H9 (cell line): ENCODE measurements at regions not wholly inside any gene's neighbourhood (a gene's known extent, or its start where the extent isn't known, plus 50 kb on each side); places are given as distances from the start of the nearest gene placed in this dataset.

ENCODE experiments used
- DNase-seq: peaks from one replicate; pipeline ENCODE4 v3.0.0-alpha.2; 2017
- H2AFZ ChIP-seq: one replicate; pipeline ENCODE4 v1.6.1; 2013; ENCODE audit warnings: mild to moderate bottlenecking, low read length, control low read depth, moderate library complexity
- H2AK5ac ChIP-seq: 2 replicates; pipeline ENCODE4 v1.6.1; 2013; ENCODE audit warnings: low read length, control low read depth, mixed read lengths; ENCODE audit not compliant: insufficient read length
- H2BK120ac ChIP-seq: one replicate; pipeline ENCODE4 v1.6.1; 2013; ENCODE audit warnings: low read depth, mild to moderate bottlenecking, low read length, control low read depth, inconsistent platforms; ENCODE audit not compliant: poor library complexity, severe bottlenecking
- H2BK12ac ChIP-seq: 2 replicates; pipeline ENCODE4 v1.6.1; 2013; ENCODE audit warnings: low read length, control low read depth, mixed read lengths, low read depth; ENCODE audit not compliant: insufficient read length
- H2BK15ac ChIP-seq: 2 replicates; pipeline ENCODE4 v1.6.1; 2013; ENCODE audit warnings: low read depth, low read length, control low read depth
- H2BK20ac ChIP-seq: one replicate; pipeline ENCODE4 v1.6.1; 2013; ENCODE audit warnings: low read depth, mild to moderate bottlenecking, low read length, control low read depth, inconsistent platforms; ENCODE audit not compliant: poor library complexity, severe bottlenecking
- H2BK5ac ChIP-seq: 2 replicates; pipeline ENCODE4 v1.6.1; 2013; ENCODE audit warnings: low read length, control low read depth, mixed read lengths; ENCODE audit not compliant: insufficient read length
- H3K14ac ChIP-seq: 2 replicates; pipeline ENCODE4 v1.6.1; 2013; ENCODE audit warnings: low read length, control low read depth; ENCODE audit not compliant: insufficient read depth
- H3K18ac ChIP-seq: 2 replicates; pipeline ENCODE4 v1.6.1; 2013; ENCODE audit warnings: low read depth, mild to moderate bottlenecking, mixed read lengths, low read length, control low read depth; ENCODE audit not compliant: insufficient read length
- H3K23ac ChIP-seq: 2 replicates; pipeline ENCODE4 v1.6.1; 2013; ENCODE audit warnings: low read length, control low read depth, mixed read lengths, low read depth; ENCODE audit not compliant: insufficient read length
- H3K23me2 ChIP-seq: 2 replicates; pipeline ENCODE4 v1.6.1; 2013; ENCODE audit warnings: low read depth, mild to moderate bottlenecking, mixed read lengths, low read length, control low read depth; ENCODE audit not compliant: insufficient read length, poor library complexity, severe bottlenecking
- H3K27ac ChIP-seq: 2 replicates; pipeline ENCODE4 v1.5.1; 2013; ENCODE audit warnings: low read length, control low read depth, mixed read lengths, low read depth; ENCODE audit not compliant: insufficient read length
- H3K27me3 ChIP-seq: 2 replicates; pipeline ENCODE4 v1.6.1; 2013; ENCODE audit warnings: low read length, control low read depth, inconsistent platforms; ENCODE audit not compliant: insufficient read depth
- H3K4ac ChIP-seq: 2 replicates; pipeline ENCODE4 v1.6.1; 2013; ENCODE audit warnings: low read depth, mild to moderate bottlenecking, control low read depth, inconsistent platforms, low read length, moderate library complexity
- H3K4me1 ChIP-seq: 2 replicates; pipeline ENCODE4 v1.6.1; 2013; ENCODE audit warnings: low read length, control low read depth, inconsistent platforms; ENCODE audit not compliant: insufficient read depth
- H3K4me2 ChIP-seq: 2 replicates; pipeline ENCODE4 v1.6.1; 2013; ENCODE audit warnings: low read length, control low read depth, mixed read lengths; ENCODE audit not compliant: insufficient read length, insufficient read depth
- H3K56ac ChIP-seq: 2 replicates; pipeline ENCODE4 v1.6.1; 2013; ENCODE audit warnings: low read depth, mild to moderate bottlenecking, mixed read lengths, low read length, control low read depth; ENCODE audit not compliant: insufficient read length
- H3K79me1 ChIP-seq: 2 replicates; pipeline ENCODE4 v1.6.1; 2013; ENCODE audit warnings: low read depth, mild to moderate bottlenecking, moderate library complexity, low read length, control low read depth, inconsistent platforms; ENCODE audit not compliant: insufficient read depth, poor library complexity, severe bottlenecking
- H3K79me2 ChIP-seq: 2 replicates; pipeline ENCODE4 v1.6.1; 2013; ENCODE audit warnings: low read length, control low read depth, inconsistent platforms; ENCODE audit not compliant: insufficient read depth
- H3K9ac ChIP-seq: 2 replicates; pipeline ENCODE4 v1.6.1; 2013; ENCODE audit warnings: low read length, control low read depth, mixed read lengths; ENCODE audit not compliant: insufficient read length; ENCODE audit errors: extremely low read depth
- H3K9me3 ChIP-seq: one replicate; pipeline ENCODE4 v1.6.1; 2013; ENCODE audit warnings: low read depth, low read length, inconsistent platforms; ENCODE audit not compliant: control insufficient read depth
- H3T11ph ChIP-seq: one replicate; pipeline ENCODE4 v1.6.1; 2013; ENCODE audit warnings: mild to moderate bottlenecking, low read length, control low read depth, inconsistent platforms
- H4K20me1 ChIP-seq: one replicate; pipeline ENCODE4 v1.6.1; 2013; ENCODE audit not compliant: control insufficient read depth, insufficient read length, insufficient read depth
- H4K5ac ChIP-seq: 2 replicates; pipeline ENCODE4 v1.6.1; 2013; ENCODE audit warnings: low read depth, mild to moderate bottlenecking, mixed read lengths, low read length, control low read depth; ENCODE audit not compliant: insufficient read length
- H4K8ac ChIP-seq: replicated peaks from 2 replicates; pipeline ENCODE4 v1.6.1; 2013; ENCODE audit warnings: low read length, control low read depth, mixed read lengths, low read depth; ENCODE audit not compliant: insufficient read length
- H4K91ac ChIP-seq: 2 replicates; pipeline ENCODE4 v1.6.1; 2013; ENCODE audit warnings: low read depth, mild to moderate bottlenecking, moderate library complexity, mixed read lengths, low read length, control low read depth; ENCODE audit not compliant: insufficient read length
- H3K27ac Mint-ChIP-seq, 3 experiments: 2 replicates in 2 of 3; 3 replicates in 1 of 3; pipeline ENCODE4 v1.8.0; 2020 to 2021; ENCODE audit warnings: mixed read lengths in 3 of 3, mild to moderate bottlenecking in 1 of 3, moderate library complexity in 1 of 3
- H3K27me3 Mint-ChIP-seq: 2 replicates; pipeline ENCODE4 v1.8.0; 2021; ENCODE audit warnings: low read depth, mild to moderate bottlenecking, moderate library complexity, mixed read lengths
- H3K36me3 Mint-ChIP-seq, 3 experiments: 2 replicates in 2 of 3; 3 replicates in 1 of 3; pipeline ENCODE4 v1.8.0; 2020 to 2021; ENCODE audit warnings: low read depth in 3 of 3, mixed read lengths in 3 of 3; ENCODE audit not compliant: insufficient read depth in 1 of 3
- H3K4me1 Mint-ChIP-seq, 2 experiments: 2 replicates each; pipeline ENCODE4 v1.8.0; 2020; ENCODE audit warnings: mixed read lengths in 2 of 2
- H3K4me3 Mint-ChIP-seq, 2 experiments: 2 replicates in 1 of 2; 3 replicates in 1 of 2; pipeline ENCODE4 v1.8.0; 2020 to 2021; ENCODE audit warnings: mild to moderate bottlenecking in 2 of 2, mixed read lengths in 2 of 2, moderate library complexity in 1 of 2
- H3K9me3 Mint-ChIP-seq, 2 experiments: 2 replicates in 1 of 2; 3 replicates in 1 of 2; pipeline ENCODE4 v1.8.0; 2020; ENCODE audit warnings: mild to moderate bottlenecking in 2 of 2, mixed read lengths in 2 of 2, moderate library complexity in 1 of 2
- WGBS: extraction: QIAGEN DNeasy Blood & Tissue Kit; methylation state at CpG from one replicate; pipeline ENCODE4 v1.1.7; 2013; ENCODE audit warnings: missing lambda C conversion rate, low lambda C conversion rate, mixed read lengths; ENCODE audit not compliant: insufficient read length; ENCODE audit errors: extremely low coverage; 5-methylcytosine and 5-hydroxymethylcytosine counted together
- TF ChIP-seq, protein P1 (sequence below): fragments of 200-600 bp; sonication (generic); conservative IDR thresholded peaks from 3 replicates; pipeline ENCODE4 v1.8.0; 2021; ENCODE audit warnings: antibody characterized with exemption, mild to moderate bottlenecking

DNA sequence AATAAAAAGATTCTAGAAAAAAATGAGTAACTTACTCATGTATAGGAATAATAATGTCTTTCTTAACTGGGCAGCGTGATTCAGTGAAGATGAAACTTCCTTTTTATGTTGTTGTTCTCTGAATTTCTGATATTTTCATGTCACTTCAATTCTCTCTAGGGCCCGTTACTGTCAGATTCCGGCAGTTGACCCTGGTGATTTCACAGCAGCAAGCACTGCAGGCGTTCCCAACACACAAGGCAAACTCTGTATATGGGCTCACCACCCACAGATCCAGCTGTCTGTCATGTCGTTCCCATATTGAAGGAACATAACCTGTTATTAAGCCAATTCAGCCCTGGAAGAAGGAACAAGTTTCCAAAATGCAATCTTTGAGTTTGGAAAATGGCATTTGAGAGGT lies 288.3 kb upstream of the GALNTL6 start:
- H3K9me3 Mint-ChIP-seq = no peaks in the 10 kb centered on the region
- no peak overlapping the region for H2BK120ac ChIP-seq
- no peak for DNase-seq
- no peaks in the 10 kb centered on the region for H3K4me1 Mint-ChIP-seq
- H3K27ac ChIP-seq = no peak overlapping the region
- H3K23me2 ChIP-seq = no peaks in the 10 kb centered on the region
- no peak overlapping the region for H3T11ph ChIP-seq
- no peak overlapping the region for H3K9ac ChIP-seq
- H2BK12ac ChIP-seq = no peak overlapping the region
- H3K18ac ChIP-seq = no peak overlapping the region
- no peaks in the 10 kb centered on the region for H3K79me1 ChIP-seq
- no peak overlapping the region for H3K23ac ChIP-seq
- no CpG with 5 or more reads among the region's 5 CpGs for WGBS
- H3K14ac ChIP-seq = no peak overlapping the region
- no peaks in the 10 kb centered on the region for H3K36me3 Mint-ChIP-seq
- H3K27ac Mint-ChIP-seq = no peak overlapping the region
- no peak overlapping the region for H3K4me3 Mint-ChIP-seq
- H3K4me2 ChIP-seq = no peak overlapping the region
- H3K4ac ChIP-seq = no peak overlapping the region
- no peaks in the 10 kb centered on the region; the same call in 1 of the 2 replicates for H3K4me1 ChIP-seq
- no peak overlapping the region for H3K56ac ChIP-seq
- no peak overlapping the region for H2BK5ac ChIP-seq
- no peak overlapping the region for H4K91ac ChIP-seq
- H2BK15ac ChIP-seq = no peak overlapping the region
- no peak overlapping the region for H2BK20ac ChIP-seq
- TF ChIP-seq, protein P1, sequence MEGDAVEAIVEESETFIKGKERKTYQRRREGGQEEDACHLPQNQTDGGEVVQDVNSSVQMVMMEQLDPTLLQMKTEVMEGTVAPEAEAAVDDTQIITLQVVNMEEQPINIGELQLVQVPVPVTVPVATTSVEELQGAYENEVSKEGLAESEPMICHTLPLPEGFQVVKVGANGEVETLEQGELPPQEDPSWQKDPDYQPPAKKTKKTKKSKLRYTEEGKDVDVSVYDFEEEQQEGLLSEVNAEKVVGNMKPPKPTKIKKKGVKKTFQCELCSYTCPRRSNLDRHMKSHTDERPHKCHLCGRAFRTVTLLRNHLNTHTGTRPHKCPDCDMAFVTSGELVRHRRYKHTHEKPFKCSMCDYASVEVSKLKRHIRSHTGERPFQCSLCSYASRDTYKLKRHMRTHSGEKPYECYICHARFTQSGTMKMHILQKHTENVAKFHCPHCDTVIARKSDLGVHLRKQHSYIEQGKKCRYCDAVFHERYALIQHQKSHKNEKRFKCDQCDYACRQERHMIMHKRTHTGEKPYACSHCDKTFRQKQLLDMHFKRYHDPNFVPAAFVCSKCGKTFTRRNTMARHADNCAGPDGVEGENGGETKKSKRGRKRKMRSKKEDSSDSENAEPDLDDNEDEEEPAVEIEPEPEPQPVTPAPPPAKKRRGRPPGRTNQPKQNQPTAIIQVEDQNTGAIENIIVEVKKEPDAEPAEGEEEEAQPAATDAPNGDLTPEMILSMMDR = no peak
- no peaks in the 10 kb centered on the region for H3K27me3 Mint-ChIP-seq
- no peaks in the 10 kb centered on the region for H4K20me1 ChIP-seq
- no peak overlapping the region for H4K5ac ChIP-seq
- H2AFZ ChIP-seq = no peak overlapping the region
- H2AK5ac ChIP-seq = no peak overlapping the region
- H3K27me3 ChIP-seq = no peaks in the 10 kb centered on the region
- no peaks in the 10 kb centered on the region for H3K79me2 ChIP-seq
- H4K8ac ChIP-seq = no peak overlapping the region
- no peaks in the 10 kb centered on the region for H3K9me3 ChIP-seq
